HCT116 (cell line): ENCODE measurements at regions not wholly inside any gene's neighbourhood (a gene's known extent, or its start where the extent isn't known, plus 50 kb on each side); places are given as distances from the start of the nearest gene placed in this dataset.

Experiments used
- ATAC-seq: fragments of 200-7000 bp; cut with Tn5 transposase; 2 replicates; pipeline ENCODE4 v1.9.1; 2020; ENCODE audit warnings: mild to moderate bottlenecking, moderate library complexity
- BruUV-seq: library from RNA; stranded (reverse); fragments of 400-500 nt; replicated peaks from 2 replicates; lab custom pipeline; 2021; lab: Mats Ljungman, UMichigan
- CTCF ChIA-PET: fragments of 300-600 bp; sonication (Branson Sonifier 250); formaldehyde crosslinking; loops from one replicate; lab custom pipeline; 2021; ENCODE audit warnings: antibody characterized with exemption; lab: Charles Lee
- POLR2A ChIA-PET: fragments of 300-600, 350-600 bp; sonication (Branson Sonifier 250); formaldehyde crosslinking; loops from one replicate; lab custom pipeline; 2021; ENCODE audit warnings: antibody characterized with exemption; lab: Charles Lee
- RAD21 ChIA-PET, 2 experiments: fragments of 300-600 bp; sonication (Branson Sonifier 250); formaldehyde crosslinking; loops; one replicate each; lab custom pipeline; 2023; ENCODE audit warnings: low total read pairs in 2 of 2; ENCODE audit not compliant: uncharacterized antibody in 2 of 2, unreplicated experiment in 2 of 2, low non-redundant PET in 1 of 2; lab: Charles Lee
- DNase-seq: peaks from one replicate; pipeline ENCODE4 v3.0.0-alpha.2; 2010; ENCODE audit warnings: low read depth, low spot score
- H2AFZ ChIP-seq: fragments of 200-600 bp; shearing (Covaris generic), sonication (generic); 2 replicates; pipeline ENCODE4 v1.6.1; 2017; ENCODE audit warnings: low read depth, mixed run types, mixed read lengths, antibody characterized with exemption, low read length; ENCODE audit not compliant: poor library complexity, severe bottlenecking
- H3K27ac ChIP-seq: 2 replicates; pipeline ENCODE4 v1.5.1; 2012; ENCODE audit warnings: low read depth, low read length
- H3K27me3 ChIP-seq: fragments of 200-600 bp; sonication (generic); 2 replicates; pipeline ENCODE4 v1.6.1; 2016; ENCODE audit warnings: mixed run types, low read length, mixed read lengths; ENCODE audit not compliant: insufficient read depth
- H3K36me3 ChIP-seq, 2 experiments: fragments of 200-500 bp in 1 of 2; fragments of 200-600 bp in 1 of 2; sonication (Bioruptor generic) in 1 of 2; sonication (generic) in 1 of 2; 2 replicates each; pipeline versions ENCODE4 v1.5.1 to v1.6.1; 2014 to 2016; ENCODE audit warnings: low read length in 2 of 2, inconsistent platforms in 1 of 2, mixed read lengths in 1 of 2, mixed run types in 1 of 2; ENCODE audit not compliant: insufficient read depth in 2 of 2, control insufficient read depth in 1 of 2
- H3K4me1 ChIP-seq, 2 experiments: fragments of 200-600 bp in 1 of 2; sonication (generic) in 1 of 2; 2 replicates each; pipeline versions ENCODE4 v1.5.1 to v1.6.1; 2012 to 2017; ENCODE audit warnings: low read length in 2 of 2, inconsistent platforms in 1 of 2, mild to moderate bottlenecking in 1 of 2, mixed read lengths in 1 of 2, mixed run types in 1 of 2, moderate library complexity in 1 of 2; ENCODE audit not compliant: insufficient read depth in 2 of 2, control insufficient read depth in 1 of 2
- H3K4me2 ChIP-seq: fragments of 200-600 bp; sonication (generic); 2 replicates; pipeline ENCODE4 v1.6.1; 2017; ENCODE audit warnings: mixed run types, low read length, mixed read lengths
- H3K4me3 ChIP-seq, 2 experiments: fragments of 200-600 bp in 1 of 2; sonication (generic) in 1 of 2; replicated peaks in 1 of 2; 2 replicates each; pipeline ENCODE4 v1.5.1; 2011 to 2016; ENCODE audit warnings: low read length in 2 of 2, control low read depth in 1 of 2, low read depth in 1 of 2, mild to moderate bottlenecking in 1 of 2, mixed read lengths in 1 of 2, mixed run types in 1 of 2
- H3K79me2 ChIP-seq: fragments of 200-600 bp; sonication (generic); 2 replicates; pipeline ENCODE4 v1.6.1; 2017; ENCODE audit warnings: mild to moderate bottlenecking, mixed run types, low read length, moderate library complexity, mixed read lengths; ENCODE audit not compliant: insufficient read depth
- H3K9ac ChIP-seq: fragments of 200-600 bp; sonication (generic); 2 replicates; pipeline ENCODE4 v1.6.1; 2016; ENCODE audit warnings: low read length, mixed read lengths
- H3K9me2 ChIP-seq: fragments of 200-600 bp; sonication (generic), shearing (Covaris generic); 2 replicates; pipeline ENCODE4 v1.6.1; 2017; ENCODE audit warnings: mixed run types, mild to moderate bottlenecking, moderate library complexity; ENCODE audit not compliant: insufficient read depth
- H3K9me3 ChIP-seq, 2 experiments: fragments of 200-500 bp in 1 of 2; fragments of 200-600 bp in 1 of 2; sonication (Bioruptor generic) in 1 of 2; sonication (generic) in 1 of 2; 2 replicates each; pipeline ENCODE4 v1.6.1; 2014 to 2017; ENCODE audit warnings: low read length in 2 of 2, mixed read lengths in 2 of 2, inconsistent platforms in 1 of 2, low read depth in 1 of 2, mild to moderate bottlenecking in 1 of 2, mixed run types in 1 of 2, moderate library complexity in 1 of 2; ENCODE audit not compliant: control insufficient read depth in 1 of 2, insufficient read depth in 1 of 2
- H4K20me1 ChIP-seq: fragments of 200-600 bp; sonication (generic), shearing (Covaris generic); 2 replicates; pipeline ENCODE4 v1.6.1; 2017; ENCODE audit warnings: mixed run types, mild to moderate bottlenecking, moderate library complexity; ENCODE audit not compliant: insufficient read depth
- CEBPB ChIP-seq: IDR thresholded peaks from 2 replicates; pipeline ENCODE4 v1.6.1; 2012; ENCODE audit warnings: low read depth
- POLR2A ChIP-seq: IDR thresholded peaks from 2 replicates; pipeline ENCODE4 v1.7.0; 2011; ENCODE audit warnings: borderline replicate concordance; ENCODE audit not compliant: insufficient read depth, insufficient read length; ENCODE audit errors: extremely low read depth
- RAD21 ChIP-seq: IDR thresholded peaks from 2 replicates; pipeline ENCODE4 v1.6.1; 2012; ENCODE audit warnings: low read depth, mild to moderate bottlenecking
- TCF7L2 ChIP-seq: IDR thresholded peaks from 2 replicates; pipeline ENCODE4 v1.7.0; 2011; ENCODE audit warnings: borderline replicate concordance, inconsistent platforms; ENCODE audit not compliant: insufficient read depth, insufficient read length; ENCODE audit errors: extremely low read depth
- YY1 ChIP-seq: IDR thresholded peaks from 2 replicates; pipeline ENCODE4 v1.6.1; 2011; ENCODE audit warnings: low read length, low read depth, moderate library complexity, mild to moderate bottlenecking; ENCODE audit not compliant: insufficient replicate concordance; ENCODE audit errors: extremely low read depth
- ZNF274 ChIP-seq: fragments of 200-500 bp; sonication (Bioruptor generic); IDR thresholded peaks from 2 replicates; pipeline ENCODE4 v1.6.1; 2014; ENCODE audit warnings: mild to moderate bottlenecking, low read depth, low read length, inconsistent platforms
- intact Hi-C: fragments of 100-400 bp; cut with micrococcal nuclease; formaldehyde crosslinking; loops from 2 replicates; pipeline ENCODE4 v1.10.0; 2022
- TF ChIP-seq, protein P1 (sequence below), 3 experiments: fragments of 200-600 bp in 1 of 3; sonication (generic) in 1 of 3; IDR thresholded peaks in 2 of 3; conservative IDR thresholded peaks in 1 of 3; 2 replicates each; pipeline ENCODE4 v1.5.1; 2012 to 2017; ENCODE audit warnings: low read depth in 2 of 3, low read length in 2 of 3, antibody characterized with exemption in 1 of 3, borderline replicate concordance in 1 of 3, control low read depth in 1 of 3, mild to moderate bottlenecking in 1 of 3, mixed read lengths in 1 of 3, mixed run types in 1 of 3, moderate library complexity in 1 of 3; ENCODE audit not compliant: insufficient read depth in 1 of 3
- TF ChIP-seq, protein P2 (sequence below): IDR thresholded peaks from 2 replicates; pipeline ENCODE4 v1.6.1; 2011; ENCODE audit warnings: mild to moderate bottlenecking, low read length, moderate library complexity; ENCODE audit not compliant: insufficient replicate concordance; ENCODE audit errors: extremely low read depth
- TF ChIP-seq, protein P3 (sequence below): IDR thresholded peaks from 2 replicates; pipeline ENCODE4 v1.6.1; 2012; ENCODE audit warnings: low read depth

DNA sequence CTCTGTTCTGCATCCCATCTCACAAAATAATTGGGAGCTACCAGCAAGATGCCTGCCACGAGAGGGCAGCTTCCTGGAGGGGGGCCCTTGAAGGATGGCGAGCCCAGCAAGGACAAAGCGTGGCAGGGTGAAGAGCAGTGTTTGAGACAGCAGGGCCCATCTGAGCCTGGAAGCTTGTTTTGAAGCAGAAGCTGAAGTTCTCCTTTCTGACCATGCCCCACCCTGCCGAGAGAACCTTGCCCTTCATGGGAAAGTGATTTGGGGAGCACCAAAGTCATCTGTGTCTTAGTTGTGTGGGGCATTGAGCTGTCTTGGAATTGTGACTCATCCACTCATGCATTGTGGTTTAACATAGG lies 216.3 kb downstream of the BCL11A start:
- Histone ChIP-seq H4K20me1 (no peaks in the 10 kb centered on the region), H3K79me2 (no peaks in the 10 kb centered on the region), H3K27me3 (no peaks in the 10 kb centered on the region), H3K9ac (no peak overlapping the region), H3K4me3 (no peak overlapping the region), H3K36me3 (no peaks in the 10 kb centered on the region), H3K4me1 (no peaks in the 10 kb centered on the region), H3K9me2 (no peaks in the 10 kb centered on the region), H3K4me2 (no peak overlapping the region), H2AFZ (no peak overlapping the region), H3K9me3 (no peaks in the 10 kb centered on the region), H3K27ac (no peak overlapping the region)
- DNase-seq (no peak), ATAC-seq (peak; percentile 77)
- CTCF ChIA-PET = interaction anchor here (0.8 to 1.2 kb wide), 4 partner anchors 16 to 245 kb away, joined by 3 to 6 read pairs (median 4); partner anchors contain the start of gene BCL11A
- BruUV-seq = no TSS peak
- TF ChIP-seq, protein P1, sequence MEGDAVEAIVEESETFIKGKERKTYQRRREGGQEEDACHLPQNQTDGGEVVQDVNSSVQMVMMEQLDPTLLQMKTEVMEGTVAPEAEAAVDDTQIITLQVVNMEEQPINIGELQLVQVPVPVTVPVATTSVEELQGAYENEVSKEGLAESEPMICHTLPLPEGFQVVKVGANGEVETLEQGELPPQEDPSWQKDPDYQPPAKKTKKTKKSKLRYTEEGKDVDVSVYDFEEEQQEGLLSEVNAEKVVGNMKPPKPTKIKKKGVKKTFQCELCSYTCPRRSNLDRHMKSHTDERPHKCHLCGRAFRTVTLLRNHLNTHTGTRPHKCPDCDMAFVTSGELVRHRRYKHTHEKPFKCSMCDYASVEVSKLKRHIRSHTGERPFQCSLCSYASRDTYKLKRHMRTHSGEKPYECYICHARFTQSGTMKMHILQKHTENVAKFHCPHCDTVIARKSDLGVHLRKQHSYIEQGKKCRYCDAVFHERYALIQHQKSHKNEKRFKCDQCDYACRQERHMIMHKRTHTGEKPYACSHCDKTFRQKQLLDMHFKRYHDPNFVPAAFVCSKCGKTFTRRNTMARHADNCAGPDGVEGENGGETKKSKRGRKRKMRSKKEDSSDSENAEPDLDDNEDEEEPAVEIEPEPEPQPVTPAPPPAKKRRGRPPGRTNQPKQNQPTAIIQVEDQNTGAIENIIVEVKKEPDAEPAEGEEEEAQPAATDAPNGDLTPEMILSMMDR (IDR thresholded peaks at IDR 0.05 in 2 of 3, conservative IDR thresholded peaks at IDR 0.05 in 1 of 3; ENCODE audit: borderline replicate concordance in 1 of 3, insufficient read depth in 1 of 3, low read depth in 2 of 3, low read length in 2 of 3) = peak in 2 of 3 experiments; percentile 36 to 38; a peak in 3 of 6 replicates
- TF ChIP-seq ZNF274 (no peak), RAD21 (peak; percentile 17; the same call in 1 of the 2 replicates)
- POLR2A ChIA-PET = interaction anchor here (1.2 kb wide), 1 partner anchor 213 kb away, joined by 3 read pairs; no protein-coding TSS in a partner anchor
- intact Hi-C loops = no loop called here
- RAD21 ChIA-PET = no interaction called here

DNA sequence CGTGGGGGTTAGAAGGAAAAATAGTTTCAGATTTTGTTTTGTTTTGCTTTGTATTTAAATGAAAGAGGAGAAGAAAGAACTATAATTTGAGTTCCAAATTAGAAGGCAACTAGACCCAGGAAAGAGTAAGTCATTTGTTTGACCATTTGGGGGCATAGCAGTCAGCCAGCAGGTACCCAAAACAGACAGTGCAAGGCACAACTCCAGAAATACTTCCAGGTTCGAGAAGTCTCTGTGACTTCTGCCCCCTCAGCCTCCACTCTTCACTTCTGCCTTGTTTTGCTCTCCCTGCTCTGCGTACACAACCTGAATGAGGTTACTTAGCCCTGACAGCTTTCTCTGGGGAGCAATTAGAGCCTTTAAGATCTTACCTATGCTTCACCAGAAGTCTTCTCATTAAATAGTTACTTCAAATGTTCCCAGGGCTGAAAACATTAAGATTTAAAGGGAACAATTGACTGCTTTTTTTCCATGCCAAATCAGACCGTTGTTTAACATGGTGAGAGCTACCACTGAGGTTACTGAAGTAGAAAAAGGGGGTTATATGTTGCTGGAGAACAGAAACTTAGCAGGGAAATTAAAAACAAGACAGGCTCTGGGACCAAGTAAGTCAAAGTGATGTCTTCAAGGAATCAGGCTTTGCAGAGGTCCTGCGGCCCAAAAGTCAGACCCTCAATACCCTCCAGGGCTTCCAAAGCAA lies 216.9 kb downstream of the BCL11A start:
- Histone ChIP-seq H4K20me1 (no peaks in the 10 kb centered on the region), H2AFZ (no peak overlapping the region), H3K79me2 (no peaks in the 10 kb centered on the region), H3K27ac (no peak overlapping the region), H3K4me2 (no peak overlapping the region), H3K9me3 (no peaks in the 10 kb centered on the region), H3K4me3 (no peak overlapping the region), H3K36me3 (no peaks in the 10 kb centered on the region), H3K9ac (no peak overlapping the region), H3K27me3 (no peaks in the 10 kb centered on the region), H3K4me1 (no peaks in the 10 kb centered on the region), H3K9me2 (no peaks in the 10 kb centered on the region)
- CTCF ChIA-PET = interaction anchor here (0.8 to 1.2 kb wide), 4 partner anchors 16 to 245 kb away, joined by 3 to 6 read pairs (median 4); partner anchors contain the start of gene BCL11A
- ATAC-seq (peak; percentile 44; the same call in 1 of the 2 replicates), DNase-seq (no peak)
- POLR2A ChIA-PET = interaction anchor here (1.2 kb wide), 1 partner anchor 213 kb away, joined by 3 read pairs; no protein-coding TSS in a partner anchor
- intact Hi-C loops = no loop called here
- RAD21 ChIA-PET = no interaction called here
- no TSS peak for BruUV-seq
- TF ChIP-seq TCF7L2 (no peak), POLR2A (no peak), CEBPB (no peak), RAD21 (no peak), YY1 (no peak)
- TF ChIP-seq, protein P2, sequence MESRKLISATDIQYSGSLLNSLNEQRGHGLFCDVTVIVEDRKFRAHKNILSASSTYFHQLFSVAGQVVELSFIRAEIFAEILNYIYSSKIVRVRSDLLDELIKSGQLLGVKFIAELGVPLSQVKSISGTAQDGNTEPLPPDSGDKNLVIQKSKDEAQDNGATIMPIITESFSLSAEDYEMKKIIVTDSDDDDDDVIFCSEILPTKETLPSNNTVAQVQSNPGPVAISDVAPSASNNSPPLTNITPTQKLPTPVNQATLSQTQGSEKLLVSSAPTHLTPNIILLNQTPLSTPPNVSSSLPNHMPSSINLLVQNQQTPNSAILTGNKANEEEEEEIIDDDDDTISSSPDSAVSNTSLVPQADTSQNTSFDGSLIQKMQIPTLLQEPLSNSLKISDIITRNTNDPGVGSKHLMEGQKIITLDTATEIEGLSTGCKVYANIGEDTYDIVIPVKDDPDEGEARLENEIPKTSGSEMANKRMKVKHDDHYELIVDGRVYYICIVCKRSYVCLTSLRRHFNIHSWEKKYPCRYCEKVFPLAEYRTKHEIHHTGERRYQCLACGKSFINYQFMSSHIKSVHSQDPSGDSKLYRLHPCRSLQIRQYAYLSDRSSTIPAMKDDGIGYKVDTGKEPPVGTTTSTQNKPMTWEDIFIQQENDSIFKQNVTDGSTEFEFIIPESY = no peak
- TF ChIP-seq, protein P3, sequence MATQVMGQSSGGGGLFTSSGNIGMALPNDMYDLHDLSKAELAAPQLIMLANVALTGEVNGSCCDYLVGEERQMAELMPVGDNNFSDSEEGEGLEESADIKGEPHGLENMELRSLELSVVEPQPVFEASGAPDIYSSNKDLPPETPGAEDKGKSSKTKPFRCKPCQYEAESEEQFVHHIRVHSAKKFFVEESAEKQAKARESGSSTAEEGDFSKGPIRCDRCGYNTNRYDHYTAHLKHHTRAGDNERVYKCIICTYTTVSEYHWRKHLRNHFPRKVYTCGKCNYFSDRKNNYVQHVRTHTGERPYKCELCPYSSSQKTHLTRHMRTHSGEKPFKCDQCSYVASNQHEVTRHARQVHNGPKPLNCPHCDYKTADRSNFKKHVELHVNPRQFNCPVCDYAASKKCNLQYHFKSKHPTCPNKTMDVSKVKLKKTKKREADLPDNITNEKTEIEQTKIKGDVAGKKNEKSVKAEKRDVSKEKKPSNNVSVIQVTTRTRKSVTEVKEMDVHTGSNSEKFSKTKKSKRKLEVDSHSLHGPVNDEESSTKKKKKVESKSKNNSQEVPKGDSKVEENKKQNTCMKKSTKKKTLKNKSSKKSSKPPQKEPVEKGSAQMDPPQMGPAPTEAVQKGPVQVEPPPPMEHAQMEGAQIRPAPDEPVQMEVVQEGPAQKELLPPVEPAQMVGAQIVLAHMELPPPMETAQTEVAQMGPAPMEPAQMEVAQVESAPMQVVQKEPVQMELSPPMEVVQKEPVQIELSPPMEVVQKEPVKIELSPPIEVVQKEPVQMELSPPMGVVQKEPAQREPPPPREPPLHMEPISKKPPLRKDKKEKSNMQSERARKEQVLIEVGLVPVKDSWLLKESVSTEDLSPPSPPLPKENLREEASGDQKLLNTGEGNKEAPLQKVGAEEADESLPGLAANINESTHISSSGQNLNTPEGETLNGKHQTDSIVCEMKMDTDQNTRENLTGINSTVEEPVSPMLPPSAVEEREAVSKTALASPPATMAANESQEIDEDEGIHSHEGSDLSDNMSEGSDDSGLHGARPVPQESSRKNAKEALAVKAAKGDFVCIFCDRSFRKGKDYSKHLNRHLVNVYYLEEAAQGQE = no peak
